WTC11 (cell line): ENCODE measurements at regions not wholly inside any gene's neighbourhood (a gene's known extent, or its start where the extent isn't known, plus 50 kb on each side); places are given as distances from the start of the nearest gene placed in this dataset.

Source experiments
- ATAC-seq: fragments of 200-7000 bp; cut with Tn5 transposase; 2 replicates; pipeline ENCODE4 v1.10.0; 2021; ENCODE audit warnings: mild to moderate bottlenecking, moderate library complexity
- CTCF ChIA-PET: fragments of 300-600 bp; sonication (Branson Sonifier 250); formaldehyde crosslinking; loops from one replicate; lab custom pipeline; 2021; ENCODE audit warnings: antibody characterized with exemption; lab: Charles Lee
- POLR2A ChIA-PET: fragments of 350-600 bp; sonication (Branson Sonifier 250); formaldehyde crosslinking; loops from one replicate; lab custom pipeline; 2021; ENCODE audit warnings: antibody characterized with exemption; lab: Charles Lee
- DNase-seq: peaks from one replicate; pipeline ENCODE4 v3.0.0; 2021; ENCODE audit warnings: low spot score
- H3K27ac Mint-ChIP-seq: 2 replicates; pipeline ENCODE4 v1.8.0; 2021; ENCODE audit warnings: mixed read lengths
- H3K27me3 Mint-ChIP-seq: 2 replicates; pipeline ENCODE4 v1.8.0; 2021; ENCODE audit warnings: low read depth, mild to moderate bottlenecking, moderate library complexity, mixed read lengths
- H3K36me3 Mint-ChIP-seq: 2 replicates; pipeline ENCODE4 v1.8.0; 2021; ENCODE audit warnings: mixed read lengths
- H3K4me1 Mint-ChIP-seq: 2 replicates; pipeline ENCODE4 v1.8.0; 2022; ENCODE audit warnings: mixed read lengths
- H3K4me3 Mint-ChIP-seq: 2 replicates; pipeline ENCODE4 v1.8.0; 2021; ENCODE audit warnings: mild to moderate bottlenecking, moderate library complexity, mixed read lengths
- H3K9me3 Mint-ChIP-seq: 2 replicates; pipeline ENCODE4 v1.8.0; 2021; ENCODE audit warnings: mixed read lengths
- AR ChIP-seq: fragments of 250-450 bp; sonication (Bioruptor Pico); IDR thresholded peaks from 2 replicates; pipeline ENCODE4 v1.9.0; 2021; ENCODE audit warnings: mild to moderate bottlenecking
- CREM ChIP-seq: sonication (generic); formaldehyde crosslinking; IDR thresholded peaks from 2 replicates; pipeline ENCODE4 v1.8.1; 2022; ENCODE audit warnings: mild to moderate bottlenecking, missing genetic modification reagents, moderate library complexity
- ELF4 ChIP-seq: sonication (generic); formaldehyde crosslinking; IDR thresholded peaks from 2 replicates; pipeline ENCODE4 v1.8.1; 2022; ENCODE audit warnings: low read depth, mild to moderate bottlenecking, moderate library complexity, missing genetic modification reagents
- ESRRA ChIP-seq: sonication (generic); formaldehyde crosslinking; IDR thresholded peaks from 2 replicates; pipeline ENCODE4 v1.8.1; 2022; ENCODE audit warnings: mild to moderate bottlenecking, missing genetic modification reagents, borderline replicate concordance
- FOXK1 ChIP-seq: sonication (generic); formaldehyde crosslinking; IDR thresholded peaks from 2 replicates; pipeline ENCODE4 v1.8.0; 2022; ENCODE audit warnings: mild to moderate bottlenecking, moderate library complexity, missing genetic modification reagents
- GTF2I ChIP-seq: fragments of 250-450 bp; sonication (Bioruptor Pico); conservative IDR thresholded peaks from 2 replicates; pipeline ENCODE4 v1.4.0; 2021; ENCODE audit warnings: mild to moderate bottlenecking
- HMGA2 ChIP-seq: fragments of 250-450 bp; sonication (Bioruptor Pico); IDR thresholded peaks from 2 replicates; pipeline ENCODE4 v1.4.0; 2021; ENCODE audit warnings: mild to moderate bottlenecking, moderate library complexity
- IRF2 ChIP-seq: sonication (generic); formaldehyde crosslinking; IDR thresholded peaks from 2 replicates; pipeline ENCODE4 v1.8.0; 2022; ENCODE audit warnings: low read depth, missing genetic modification reagents, borderline replicate concordance
- NFE2L1 ChIP-seq: sonication (generic); formaldehyde crosslinking; IDR thresholded peaks from 2 replicates; pipeline ENCODE4 v1.8.1; 2023; ENCODE audit warnings: missing genetic modification reagents
- NR3C1 ChIP-seq: sonication (generic); formaldehyde crosslinking; conservative IDR thresholded peaks from 2 replicates; pipeline ENCODE4 v1.8.1; 2023; ENCODE audit warnings: low read depth, mild to moderate bottlenecking, missing genetic modification reagents
- PRRX2 ChIP-seq: fragments of 250-450 bp; sonication (Bioruptor Pico); IDR thresholded peaks from 2 replicates; pipeline ENCODE4 v1.8.0; 2021; ENCODE audit warnings: mild to moderate bottlenecking
- RELA ChIP-seq: sonication (generic); formaldehyde crosslinking; IDR thresholded peaks from 2 replicates; pipeline ENCODE4 v1.8.1; 2022; ENCODE audit warnings: missing genetic modification reagents, mild to moderate bottlenecking, borderline replicate concordance
- SOX15 ChIP-seq: fragments of 250-450 bp; sonication (Bioruptor Pico); IDR thresholded peaks from 2 replicates; pipeline ENCODE4 v1.9.0; 2021; ENCODE audit warnings: mild to moderate bottlenecking
- SP1 ChIP-seq: sonication (generic); formaldehyde crosslinking; conservative IDR thresholded peaks from 2 replicates; pipeline ENCODE4 v1.8.1; 2022; ENCODE audit warnings: missing genetic modification reagents
- TEAD4 ChIP-seq: sonication (generic); formaldehyde crosslinking; IDR thresholded peaks from 2 replicates; pipeline ENCODE4 v1.8.0; 2022; ENCODE audit warnings: mild to moderate bottlenecking, missing genetic modification reagents
- USF1 ChIP-seq: sonication (generic); formaldehyde crosslinking; IDR thresholded peaks from 2 replicates; pipeline ENCODE4 v1.8.0; 2022; ENCODE audit warnings: mild to moderate bottlenecking, missing genetic modification reagents
- ZBTB21 ChIP-seq: sonication (generic); formaldehyde crosslinking; IDR thresholded peaks from 2 replicates; pipeline ENCODE4 v1.8.1; 2023; ENCODE audit warnings: mild to moderate bottlenecking, missing genetic modification reagents, borderline replicate concordance
- ZNF121 ChIP-seq: sonication (generic); formaldehyde crosslinking; IDR thresholded peaks from 2 replicates; pipeline ENCODE4 v1.8.0; 2023; ENCODE audit warnings: missing genetic modification reagents
- ZNF281 ChIP-seq: sonication (generic); formaldehyde crosslinking; IDR thresholded peaks from 2 replicates; pipeline ENCODE4 v1.8.0; 2023; ENCODE audit warnings: mild to moderate bottlenecking, missing genetic modification reagents
- ZNF532 ChIP-seq: fragments of 250-450 bp; sonication (Bioruptor Pico); IDR thresholded peaks from 2 replicates; pipeline ENCODE4 v1.9.0; 2021; ENCODE audit warnings: mild to moderate bottlenecking, borderline replicate concordance

GRCh38 chr2:52107124-52107523 is 1075.2 kb upstream of the NRXN1 start:
- DNase-seq (no peak), ATAC-seq (no peak)
- Mint-ChIP-seq H3K4me3 (no peak overlapping the region), H3K27ac (no peak overlapping the region), H3K36me3 (peaks cover 4% of the 10 kb centered on the region), H3K4me1 (peaks cover 4% of the 10 kb centered on the region; the same call in 1 of the 2 replicates), H3K9me3 (peaks cover 6% of the 10 kb centered on the region), H3K27me3 (no peaks in the 10 kb centered on the region)
- TF ChIP-seq AR (CRISPR knock-in tag), result no peak
- TF ChIP-seq PRRX2 (CRISPR knock-in tag), result no peak
- no peak for TF ChIP-seq ELF4 (CRISPR knock-in tag)
- no peak for TF ChIP-seq RELA
- TF ChIP-seq ZNF121, result no peak
- no peak for TF ChIP-seq FOXK1
- TF ChIP-seq ZNF532 (CRISPR knock-in tag), result no peak
- TF ChIP-seq IRF2 (CRISPR knock-in tag), result no peak
- TF ChIP-seq HMGA2 (CRISPR knock-in tag), result no peak
- TF ChIP-seq CREM (CRISPR knock-in tag), result no peak
- no peak for TF ChIP-seq ESRRA (CRISPR knock-in tag)
- TF ChIP-seq ZBTB21 (CRISPR knock-in tag), result no peak
- TF ChIP-seq GTF2I (CRISPR knock-in tag), result no peak
- POLR2A ChIA-PET, result no interaction called here
- CTCF ChIA-PET, result no interaction called here

GRCh38 chr2:52097071-52097470 is 1065.1 kb upstream of the NRXN1 start:
- CTCF ChIA-PET, result no interaction called here
- TF ChIP-seq NR3C1 (CRISPR knock-in tag), result no peak
- no peak for TF ChIP-seq TEAD4
- POLR2A ChIA-PET, result no interaction called here
- Mint-ChIP-seq H3K27me3 (no peaks in the 10 kb centered on the region), H3K4me3 (no peak overlapping the region), H3K4me1 (no peaks in the 10 kb centered on the region), H3K36me3 (no peaks in the 10 kb centered on the region), H3K27ac (no peak overlapping the region), H3K9me3 (peaks cover 4% of the 10 kb centered on the region; the same call in 1 of the 2 replicates)
- no peak for DNase-seq
- no peak for ATAC-seq

- POLR2A ChIA-PET, result no interaction called here
- ATAC-seq, result no peak
- TF ChIP-seq RELA, result no peak
- TF ChIP-seq SP1 (CRISPR knock-in tag), result no peak
- no peak for TF ChIP-seq NFE2L1 (CRISPR knock-in tag)
- TF ChIP-seq ZNF281, result no peak
- no peak for TF ChIP-seq SOX15
- TF ChIP-seq USF1, result no peak
- no peak for TF ChIP-seq AR (CRISPR knock-in tag)
- no peak for TF ChIP-seq HMGA2 (CRISPR knock-in tag)
Observed at GRCh38 chr2:52084759-52085158, 1052.8 kb upstream of the NRXN1 start.

More at GRCh38 chr2:52084759-52085158, 1052.8 kb upstream of the NRXN1 start:
- DNase-seq, result no peak
- no peaks in the 10 kb centered on the region for H3K27me3 Mint-ChIP-seq
- no peaks in the 10 kb centered on the region for H3K9me3 Mint-ChIP-seq
- H3K27ac Mint-ChIP-seq, result no peak overlapping the region
- H3K4me3 Mint-ChIP-seq, result no peak overlapping the region
- H3K4me1 Mint-ChIP-seq, result peaks cover 21% of the 10 kb centered on the region
- H3K36me3 Mint-ChIP-seq, result no peaks in the 10 kb centered on the region
- CTCF ChIA-PET, result no interaction called here
